NCI-H1092 (cell line): ENCODE measurements at regions not wholly inside any gene's neighbourhood (a gene's known extent, or its start where the extent isn't known, plus 50 kb on each side); places are given as distances from the start of the nearest gene placed in this dataset.
"Not testable (repeated sequence)": the region's sequence is repeated elsewhere in the genome, so short reads cannot be mapped to it uniquely, and the experiment has no call there.

Experiments
- DNase-seq: peaks from one replicate; lab custom pipeline; 2025; lab: John Stamatoyannopoulos, UW

DNA sequence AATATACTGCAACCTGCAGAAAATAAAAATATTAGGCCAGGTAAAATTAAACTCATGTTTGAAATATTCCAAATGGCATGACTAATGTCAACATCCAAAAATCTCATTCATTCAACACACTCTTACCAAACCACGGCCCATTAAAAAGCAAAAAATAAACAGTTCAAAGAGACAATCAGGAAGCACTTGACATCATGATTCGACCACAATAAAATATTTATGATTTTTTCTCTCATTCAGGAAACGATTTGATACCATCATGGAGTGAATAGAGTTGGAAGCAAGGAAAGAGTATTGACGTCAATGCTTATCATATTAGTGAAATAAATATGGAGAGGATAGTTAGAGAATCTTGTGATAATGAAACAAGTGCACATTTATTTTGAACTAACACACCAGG is 354.1 kb downstream of the KCNJ2 start:
- peak; percentile 24 for DNase-seq

DNA sequence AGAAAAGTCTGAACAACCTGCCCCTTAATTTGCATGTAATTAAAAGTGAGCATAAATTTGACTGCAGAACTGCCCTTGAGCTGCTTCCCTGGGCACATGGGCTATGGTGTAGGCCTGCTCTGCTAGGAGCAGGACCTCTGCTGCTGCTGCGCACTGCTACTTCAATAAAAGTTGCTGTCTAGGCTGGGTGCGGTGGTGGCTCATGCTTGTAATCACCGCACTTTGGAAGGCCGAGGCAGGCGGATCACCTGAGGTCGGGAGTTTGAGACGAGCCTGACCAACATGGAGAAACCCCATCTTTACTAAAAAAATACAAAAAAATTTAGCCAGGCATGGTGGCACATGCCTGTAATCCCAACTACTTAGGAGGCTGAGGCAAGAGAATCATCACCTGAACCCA is 355.7 kb downstream of the KCNJ2 start:
- not testable (repeated sequence) for DNase-seq

DNA sequence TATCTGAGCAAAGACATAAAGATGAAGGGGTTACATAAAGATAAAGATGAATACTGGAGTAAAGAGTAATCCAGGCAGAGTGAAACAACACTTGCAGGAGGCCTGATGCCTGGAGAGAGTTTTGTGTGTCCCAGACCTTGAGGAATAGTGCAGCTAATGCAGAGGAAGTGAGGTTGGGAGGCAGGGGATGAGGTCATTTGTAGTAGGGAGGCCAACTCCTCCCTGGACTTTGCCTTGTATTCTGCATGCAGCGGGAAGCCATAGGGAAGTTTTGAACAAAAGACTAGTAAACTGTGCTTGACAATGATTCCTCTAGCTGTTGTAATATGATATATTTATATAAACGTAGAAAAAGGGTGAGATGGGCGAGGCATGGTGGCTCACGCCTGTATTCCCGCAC is 356.6 kb downstream of the KCNJ2 start:
- no peak for DNase-seq

DNA sequence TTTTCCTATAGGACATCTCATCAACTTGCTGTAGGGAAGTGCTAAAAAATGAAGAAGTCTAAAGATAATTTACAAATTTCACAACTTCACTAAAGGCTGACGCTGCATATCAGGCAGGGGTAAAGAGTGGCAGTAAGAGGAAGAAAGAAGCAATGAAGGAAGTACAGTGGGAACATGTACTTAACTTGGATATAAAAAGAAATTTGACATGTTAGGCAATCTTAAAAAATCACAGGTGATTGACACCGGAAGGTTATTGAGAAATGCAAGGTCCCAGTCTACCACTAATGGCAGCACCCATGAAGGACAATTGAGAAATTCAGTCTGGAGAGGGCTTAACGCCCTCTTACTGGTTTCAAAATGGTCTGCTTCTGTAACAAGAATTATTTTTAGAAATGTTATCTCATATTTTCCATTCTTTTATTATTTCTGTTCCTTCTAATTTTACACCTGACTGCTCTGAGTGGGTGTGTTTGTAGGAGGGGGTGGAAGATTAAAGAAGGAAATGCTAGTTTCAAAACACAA is 358.1 kb downstream of the KCNJ2 start:
- DNase-seq, result no peak

DNA sequence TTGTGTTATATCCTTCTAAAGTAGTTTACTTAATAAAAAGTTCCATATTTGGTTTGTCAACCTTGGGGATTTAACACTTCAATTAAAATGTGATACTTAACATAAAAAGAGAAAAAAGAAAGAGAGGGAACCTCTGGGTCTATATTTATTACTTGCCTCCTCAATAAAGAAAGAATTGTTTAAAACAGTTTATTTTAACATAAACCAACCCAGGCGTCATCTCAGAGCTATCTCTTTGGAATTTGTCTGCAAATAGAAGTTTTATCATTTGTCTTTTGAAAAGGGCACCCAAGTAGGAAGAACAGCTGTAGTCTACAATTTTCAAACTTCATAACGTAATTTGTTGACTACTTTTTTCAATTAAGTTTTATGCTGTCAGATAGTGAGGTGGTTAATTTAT is 364.1 kb downstream of the KCNJ2 start:
- DNase-seq, result no peak

DNA sequence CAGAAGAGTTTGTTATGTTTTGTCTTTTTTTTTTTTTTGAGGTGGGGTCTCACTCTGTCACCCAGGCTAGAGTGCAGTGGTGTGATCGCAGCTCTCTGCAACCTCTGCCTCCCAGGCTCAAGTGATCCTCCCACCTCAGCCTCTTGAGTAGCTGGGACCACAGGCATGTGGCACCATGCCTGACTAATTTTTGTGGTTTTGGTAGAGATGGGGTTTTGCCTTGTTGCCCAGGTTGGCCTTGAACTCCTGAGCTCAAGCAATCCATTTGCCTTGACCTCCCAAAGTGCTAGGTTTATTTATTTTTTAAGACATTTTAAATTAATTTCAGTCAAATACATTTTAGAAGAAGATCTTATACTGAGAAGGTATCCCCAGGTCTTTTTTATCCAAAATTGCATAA is 366.7 kb downstream of the KCNJ2 start:
- DNase-seq, result no peak

DNA sequence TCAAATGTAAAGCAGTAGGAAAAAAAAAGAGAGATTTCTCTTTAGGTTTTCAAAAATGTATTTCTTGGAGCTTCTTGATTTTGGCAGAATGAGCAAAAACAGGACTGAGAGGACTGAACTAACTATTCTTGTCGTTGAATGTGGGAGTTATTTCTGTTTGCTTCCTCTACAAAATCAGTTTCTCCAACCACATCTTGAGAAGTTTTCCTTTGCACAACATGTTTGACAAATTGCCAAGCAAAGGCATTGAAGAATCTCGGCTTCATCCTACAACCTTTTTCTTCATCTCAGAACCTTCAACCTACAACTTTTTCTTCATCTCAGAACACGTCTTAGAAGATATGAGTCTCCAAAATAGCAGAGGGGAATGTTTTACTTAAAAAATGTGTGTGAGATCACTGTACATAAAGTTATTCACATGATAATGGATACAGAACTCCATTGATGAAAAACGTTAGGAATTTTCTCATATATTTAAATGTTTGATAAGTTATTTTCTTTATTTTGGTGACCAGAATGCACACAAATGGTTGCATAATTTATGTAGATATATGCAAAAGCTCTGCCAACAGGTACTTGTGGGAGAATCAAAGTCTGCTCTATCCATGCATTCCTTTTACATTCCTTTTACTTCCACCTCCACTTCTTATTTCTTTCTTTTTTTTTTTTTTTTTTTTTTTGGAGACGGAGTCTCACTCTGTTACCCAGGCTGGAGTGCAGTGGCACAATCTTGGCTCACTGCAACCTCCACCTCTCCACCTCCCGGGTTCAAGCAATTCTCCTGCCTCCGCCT is 370.0 kb downstream of the KCNJ2 start:
- no peak for DNase-seq

DNA sequence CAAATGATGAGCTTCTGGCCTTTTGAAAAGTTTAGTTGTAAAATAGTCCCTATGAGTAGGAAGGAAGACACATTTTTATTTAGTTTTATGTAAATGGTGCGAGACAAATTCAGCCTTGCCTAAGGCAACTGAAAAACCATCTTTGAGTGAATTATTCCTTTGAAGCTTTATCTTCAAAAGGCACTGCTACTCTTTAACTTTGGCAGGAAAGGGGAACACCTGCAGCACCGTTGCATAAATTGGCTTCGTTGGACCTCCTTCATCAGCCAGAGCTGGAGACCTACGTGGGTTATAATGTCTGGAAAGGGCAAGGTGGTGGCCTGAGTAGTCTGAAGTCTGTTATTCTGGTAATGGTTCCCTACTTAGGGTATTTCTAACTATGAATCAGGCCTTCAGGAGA is 373.5 kb downstream of the KCNJ2 start:
- no peak for DNase-seq

DNA sequence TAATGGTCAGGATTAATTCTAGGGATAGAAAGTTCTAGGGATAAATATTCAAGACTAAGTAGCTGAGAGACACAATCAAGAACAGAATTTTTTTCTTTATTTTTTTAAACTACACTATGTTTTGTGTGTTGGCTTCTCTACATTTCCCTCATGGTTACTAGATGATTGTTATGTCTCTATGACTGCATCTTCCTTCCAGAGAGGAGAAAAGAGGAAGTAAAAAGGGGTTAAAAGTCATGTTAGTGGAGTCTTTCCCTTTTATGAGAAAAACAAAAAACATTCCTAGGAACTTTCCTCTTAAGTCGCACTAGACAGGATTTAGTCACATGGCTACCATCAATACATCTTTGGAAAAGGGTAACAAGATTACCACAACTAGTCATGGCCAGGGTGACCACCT is 375.0 kb downstream of the KCNJ2 start:
- no peak for DNase-seq

DNA sequence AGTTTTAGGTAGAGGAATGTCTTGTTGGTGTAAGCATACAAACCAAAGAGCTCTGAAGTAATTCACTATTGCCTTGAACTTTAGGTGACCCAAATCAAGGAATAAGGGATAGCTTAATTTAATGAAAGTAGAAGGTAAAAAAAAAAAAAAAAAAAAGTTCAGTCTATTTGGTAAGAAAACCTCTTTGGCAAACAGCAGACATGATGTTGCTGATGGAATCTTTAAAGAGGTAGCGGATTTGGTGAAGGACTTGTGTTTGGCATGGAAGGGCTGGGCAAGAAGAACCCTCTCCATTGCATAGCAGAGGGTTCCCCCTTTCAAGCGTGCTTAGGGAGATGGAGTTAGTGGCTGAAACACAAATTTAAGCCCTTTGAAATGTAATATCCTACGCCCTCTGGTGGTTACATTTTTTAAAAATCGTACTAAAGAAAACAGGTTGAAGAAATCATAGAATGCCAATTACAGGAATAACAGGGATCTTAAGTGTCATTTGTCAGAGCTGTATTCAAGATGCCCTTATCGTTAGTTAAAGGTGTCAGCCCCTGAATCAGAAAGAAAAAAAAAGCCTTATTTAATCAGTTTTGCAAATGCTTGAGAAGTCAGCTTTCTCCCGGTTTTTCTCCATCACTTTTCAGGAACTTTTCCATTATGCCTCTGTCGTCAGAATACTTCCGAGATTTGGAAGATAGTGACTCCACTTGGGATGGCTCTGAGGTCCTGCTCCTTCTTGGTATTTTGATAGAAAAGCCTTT is 383.1 kb downstream of the KCNJ2 start:
- DNase-seq, result peak; percentile 23

DNA sequence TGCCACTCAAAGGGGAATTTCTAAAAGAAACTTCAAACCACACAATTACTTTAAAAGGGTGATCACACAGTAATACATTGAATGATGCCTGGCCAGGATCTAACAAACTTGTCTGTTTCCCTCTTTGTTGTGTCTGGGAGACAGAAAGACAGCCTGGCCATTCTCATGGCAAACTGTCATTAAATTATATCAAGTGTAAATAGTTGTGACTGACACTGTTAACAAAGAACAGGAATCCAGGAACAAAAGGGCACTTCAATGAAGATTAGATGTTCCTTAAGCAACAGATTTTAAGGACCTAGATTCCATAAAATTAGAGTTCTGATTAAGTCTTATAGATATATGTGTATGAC is 383.6 kb downstream of the KCNJ2 start:
- no peak for DNase-seq

DNA sequence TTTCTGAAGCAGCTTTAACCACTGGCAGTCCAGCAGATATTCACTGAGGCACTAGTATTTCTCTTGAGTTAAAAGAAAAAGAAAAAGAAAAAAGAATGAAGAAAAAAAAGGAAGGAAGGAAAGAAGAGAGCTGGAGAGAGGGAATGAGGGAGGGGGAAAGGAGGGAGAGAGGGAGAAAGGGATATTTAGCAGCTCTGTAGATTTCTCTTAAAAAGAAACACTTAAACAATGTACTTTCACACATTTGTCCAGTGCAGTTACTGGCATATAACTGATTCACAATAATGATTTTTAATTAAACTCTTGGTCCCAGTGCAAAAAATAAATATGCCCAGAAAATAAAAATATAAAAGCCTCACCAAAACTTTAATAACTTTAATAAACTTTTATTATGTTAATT is 386.4 kb downstream of the KCNJ2 start:
- no peak for DNase-seq

DNA sequence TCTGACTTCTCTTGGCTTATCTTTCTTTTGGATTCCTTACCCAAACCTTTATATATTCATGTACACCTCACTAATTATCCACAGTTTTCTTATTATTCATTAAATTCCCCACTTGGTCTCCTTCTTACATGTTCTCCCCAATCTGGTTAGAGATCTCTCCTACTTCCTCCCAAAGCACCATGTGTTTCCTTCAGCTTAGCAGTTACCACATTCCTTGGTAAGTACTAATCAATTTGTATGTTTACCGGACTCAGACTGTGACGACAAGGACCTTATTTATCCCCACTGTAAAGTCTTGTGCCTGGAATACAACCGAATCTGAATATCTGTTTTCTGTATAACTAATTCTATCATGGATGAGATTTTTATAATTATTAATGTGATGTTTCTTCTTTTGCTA is 389.5 kb downstream of the KCNJ2 start:
- no peak for DNase-seq

DNA sequence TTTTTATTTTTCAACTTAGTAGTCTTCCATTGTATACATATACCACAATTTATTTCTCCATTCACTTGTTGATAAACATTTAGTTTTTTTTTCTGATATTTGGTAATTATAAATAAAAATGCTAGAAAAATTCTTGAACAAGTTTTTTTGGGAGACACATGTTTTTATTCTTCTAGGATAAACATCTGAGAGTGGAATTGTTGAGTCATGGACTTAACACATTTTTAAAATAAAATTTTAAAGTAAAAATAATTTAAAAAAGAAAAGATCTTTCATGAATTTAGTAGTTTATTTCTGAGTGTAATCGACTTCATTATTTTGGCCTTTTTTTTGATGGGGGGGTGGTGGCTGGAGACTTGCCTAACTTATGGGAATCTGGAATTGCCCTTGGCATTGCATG is 391.1 kb downstream of the KCNJ2 start:
- DNase-seq, result no peak

DNA sequence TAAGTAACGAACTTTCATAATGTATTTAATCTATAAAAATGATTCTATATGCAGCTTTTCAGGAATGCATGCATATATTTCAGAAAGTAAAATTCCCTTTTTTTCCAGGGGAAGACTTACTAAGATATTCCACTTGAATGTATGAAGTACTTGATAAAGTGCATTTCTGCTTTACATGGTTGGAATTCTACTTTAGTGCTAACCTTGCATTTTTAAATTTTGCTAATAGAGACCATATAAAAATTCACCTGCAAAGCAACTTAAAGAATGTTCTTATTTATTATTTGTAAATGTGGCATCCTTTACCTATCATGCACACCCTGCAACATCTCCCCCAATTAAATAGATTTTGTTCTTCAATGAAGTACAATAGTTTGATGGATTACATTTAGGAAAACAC is 392.8 kb downstream of the KCNJ2 start:
- no peak for DNase-seq

DNA sequence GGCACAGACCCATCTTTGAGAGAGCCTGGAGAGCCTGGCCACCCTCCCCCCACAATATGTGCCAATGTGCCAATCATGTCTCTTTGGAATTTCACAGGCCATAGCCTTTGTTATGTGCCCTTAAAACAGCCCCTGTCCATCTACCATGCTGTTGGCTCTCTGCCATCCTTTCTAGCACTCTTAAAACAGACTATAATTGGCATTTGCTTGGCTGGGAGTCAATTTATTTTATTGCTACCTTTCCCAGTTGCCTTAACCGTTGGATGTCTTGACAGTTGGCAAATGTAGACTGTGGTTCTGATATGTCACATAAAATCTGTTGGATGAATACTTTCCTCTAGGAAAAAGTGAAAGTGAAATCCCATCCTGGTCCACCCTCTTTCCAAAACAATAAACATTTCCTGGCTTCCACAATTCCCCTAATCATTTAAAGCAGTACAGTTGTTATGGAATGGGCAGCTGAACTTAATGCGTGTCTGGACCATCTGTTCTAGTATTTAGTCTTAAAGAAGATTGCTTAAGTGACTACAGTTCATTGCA is 394.0 kb downstream of the KCNJ2 start:
- DNase-seq, result peak; percentile 91

DNA sequence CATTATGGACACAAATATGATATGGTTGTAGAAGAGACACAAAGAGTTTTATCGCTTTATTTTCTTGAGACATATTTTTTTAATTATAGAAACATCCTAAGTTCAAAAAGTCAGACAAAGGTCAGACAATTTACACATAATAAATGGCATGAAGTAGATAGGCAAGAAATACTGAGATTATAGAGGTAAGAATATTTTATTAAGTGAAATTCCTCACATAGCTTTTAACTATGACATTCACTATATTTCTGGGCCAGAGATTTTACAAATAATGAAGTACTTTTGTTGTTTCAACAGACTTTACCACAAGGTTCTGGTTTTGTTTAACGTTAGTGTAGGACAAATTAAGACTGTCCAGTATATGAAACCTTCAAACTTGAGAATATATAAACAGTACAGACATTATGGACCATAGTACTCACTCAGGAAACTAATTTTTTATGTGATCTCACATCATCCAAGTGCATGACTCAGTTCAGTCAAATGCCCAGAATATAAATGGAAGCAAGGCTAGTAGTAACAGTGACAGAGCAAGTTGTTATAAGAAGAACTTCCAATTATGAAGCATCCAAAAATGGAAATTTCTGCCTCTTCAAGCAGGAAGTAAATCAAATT is 394.8 kb downstream of the KCNJ2 start:
- no peak for DNase-seq

DNA sequence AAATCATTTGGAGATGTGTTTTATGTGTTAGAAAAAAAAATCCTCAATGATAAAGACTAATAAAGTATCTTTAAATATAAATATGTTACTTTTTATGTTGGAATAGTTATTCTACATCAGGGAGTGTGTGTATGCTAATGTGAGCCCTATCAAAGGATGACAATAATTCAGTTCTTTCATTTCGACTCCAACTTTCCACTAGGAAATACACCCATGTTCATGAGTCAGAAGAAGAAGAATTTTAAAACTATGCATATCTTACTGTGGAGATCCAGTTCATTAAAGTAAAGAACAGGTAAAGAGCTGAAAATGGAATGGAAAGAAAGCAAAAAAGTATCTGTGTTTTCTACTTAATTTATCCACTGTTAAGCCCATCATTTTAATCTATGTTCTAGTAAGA is 399.8 kb downstream of the KCNJ2 start:
- DNase-seq, result no peak

DNA sequence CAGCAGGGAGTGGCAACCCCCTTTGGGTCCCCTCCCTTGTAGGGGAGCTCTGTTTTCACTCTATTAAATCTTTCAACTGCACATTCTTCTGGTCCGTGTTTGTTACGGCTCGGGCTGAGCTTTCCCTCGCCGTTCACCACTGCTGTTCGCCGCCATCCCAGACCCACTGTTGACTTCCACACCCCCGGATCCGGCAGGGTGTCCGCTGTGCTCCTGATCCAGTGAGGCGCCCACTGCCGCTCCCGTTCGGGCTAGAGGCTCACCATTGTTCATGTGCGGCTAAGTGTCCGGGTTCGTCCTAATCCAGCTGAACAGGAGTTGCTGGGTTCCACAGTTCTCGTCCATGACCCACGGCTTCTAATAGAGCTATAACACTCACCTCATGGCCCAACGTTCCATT is 408.1 kb downstream of the KCNJ2 start:
- DNase-seq, result no peak

DNA sequence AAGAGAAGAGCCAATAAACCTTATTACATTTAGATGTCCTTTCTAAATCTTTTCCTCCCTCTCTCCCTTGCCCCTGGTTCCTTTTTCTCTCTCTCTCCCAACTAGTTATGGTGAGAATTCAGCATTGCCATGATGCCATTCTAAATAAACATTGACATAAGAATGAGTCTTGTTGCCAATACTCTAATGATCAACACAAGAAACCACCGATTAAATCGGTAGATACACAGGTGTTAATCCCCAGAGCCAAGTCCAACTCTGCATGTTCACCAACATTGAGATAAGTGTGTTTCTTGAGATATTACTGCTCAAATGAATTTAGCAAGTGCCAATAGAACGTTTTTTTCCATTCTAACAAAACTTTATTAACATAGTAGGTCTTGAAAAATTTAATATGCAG is 412.1 kb downstream of the KCNJ2 start:
- no peak for DNase-seq

DNA sequence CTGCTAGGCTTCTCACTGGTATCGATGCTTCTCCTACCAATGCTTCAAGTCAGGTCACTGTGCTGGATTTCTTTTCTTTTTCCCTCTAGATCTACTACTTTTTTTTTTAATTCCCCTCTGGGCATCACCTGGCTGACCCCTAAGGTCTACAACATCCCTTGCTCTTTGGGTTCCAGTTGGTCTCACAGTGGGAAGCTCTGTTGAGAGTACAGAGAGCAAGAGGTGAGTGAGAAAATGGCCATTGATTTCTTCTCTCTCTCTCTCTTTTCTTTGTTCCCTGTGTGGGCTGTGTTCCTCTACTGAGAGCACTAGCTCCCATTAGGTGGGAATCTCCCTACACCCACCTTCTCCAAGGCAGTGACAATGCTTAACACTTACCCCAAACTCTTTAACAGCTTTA is 413.4 kb downstream of the KCNJ2 start:
- no peak for DNase-seq

DNA sequence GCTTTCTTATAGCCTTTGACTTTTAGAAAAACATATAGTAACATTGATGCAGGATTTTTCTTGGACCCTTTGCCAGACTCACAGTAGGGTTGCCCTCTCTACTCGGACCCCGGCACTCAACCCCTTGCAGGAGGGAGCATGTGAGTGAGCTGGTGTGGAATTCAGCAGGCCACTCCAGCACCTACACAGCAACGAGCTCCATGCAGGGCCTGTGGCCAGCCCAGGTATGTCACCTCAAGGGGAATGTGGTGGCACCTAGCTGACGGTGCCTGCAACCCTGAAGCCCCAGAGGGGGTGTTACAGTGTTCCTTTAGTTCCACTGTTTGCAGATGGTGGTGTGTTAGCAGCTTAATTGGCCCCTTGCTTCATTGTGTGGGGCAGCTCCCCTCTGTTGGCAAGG is 414.9 kb downstream of the KCNJ2 start:
- no peak for DNase-seq

DNA sequence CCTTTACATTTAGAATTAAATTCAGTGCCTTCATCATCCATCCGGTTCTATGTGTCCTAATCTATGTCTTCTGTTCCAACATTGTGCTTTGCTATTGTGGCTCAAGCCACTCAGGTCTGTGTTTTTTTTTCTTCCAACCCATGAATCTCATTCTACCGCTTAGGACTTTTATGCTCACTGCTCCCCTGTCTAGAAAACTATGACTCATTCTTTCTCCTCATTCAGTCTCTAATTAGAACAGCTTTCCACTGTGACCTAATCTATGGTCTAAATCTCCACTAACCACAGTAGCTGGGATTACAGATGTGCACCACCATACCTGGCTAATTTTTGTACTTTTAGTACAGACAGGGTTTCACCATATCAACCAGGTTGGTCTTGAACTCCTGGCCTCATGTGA is 418.7 kb downstream of the KCNJ2 start:
- no peak for DNase-seq
